Esophagus muscularis mucosa (tissue), 4 donors: ENCODE measurements at regions not wholly inside any gene's neighbourhood (a gene's known extent, or its start where the extent isn't known, plus 50 kb on each side); places are given as distances from the start of the nearest gene placed in this dataset.

Source experiments
- DNase-seq: peaks from one replicate; pipeline ENCODE4 v3.0.0-alpha.2; 2017; ENCODE audit errors: extremely low spot score
- H3K27ac ChIP-seq, 4 donors: fragments of 200-600 bp; sonication (generic); replicated peaks in 1 of 4; 1 replicate in 3 of 4; 2 replicates in 1 of 4; pipeline ENCODE4 v1.5.1; 2016 to 2019; ENCODE audit warnings: mild to moderate bottlenecking in 1 of 4
- H3K27me3 ChIP-seq, 4 donors: fragments of 200-600 bp; sonication (generic); one replicate each; pipeline versions ENCODE4 v1.5.1 to v1.6.0; 2016 to 2019
- H3K36me3 ChIP-seq, 4 donors: fragments of 200-600 bp; sonication (generic); one replicate each; pipeline ENCODE4 v1.5.1; 2016 to 2019
- H3K4me1 ChIP-seq, 4 donors: fragments of 200-600 bp; sonication (generic); one replicate each; pipeline ENCODE4 v1.5.1; 2016 to 2019
- H3K4me3 ChIP-seq, 4 donors: fragments of 200-600 bp; sonication (generic); 1 replicate in 2 of 4; 2 replicates in 2 of 4; pipeline ENCODE4 v1.5.1; 2016 to 2019; ENCODE audit warnings: mild to moderate bottlenecking in 4 of 4, moderate library complexity in 1 of 4
- H3K9me3 ChIP-seq, 4 donors: fragments of 200-600 bp; sonication (generic); 1 replicate in 3 of 4; 2 replicates in 1 of 4; pipeline ENCODE4 v1.5.1; 2016 to 2019
- EP300 ChIP-seq: sonication (generic); formaldehyde crosslinking; IDR thresholded peaks from one replicate; pipeline ENCODE4 v1.6.1; 2017; ENCODE audit warnings: antibody characterized with exemption
- POLR2A ChIP-seq: fragments of 450-650 bp; IDR thresholded peaks from one replicate; pipeline ENCODE4 v1.6.1; 2017; ENCODE audit warnings: antibody characterized with exemption, moderate library complexity, mild to moderate bottlenecking, low read depth
- POLR2AphosphoS5 ChIP-seq, 2 donors: sonication (generic); formaldehyde crosslinking; IDR thresholded peaks; one replicate each; pipeline ENCODE4 v1.6.1; 2017; ENCODE audit warnings: antibody characterized with exemption in 2 of 2
- WGBS: methylation state at CpG from one replicate; pipeline ENCODE4 v1.1.5; 2018; 5-methylcytosine and 5-hydroxymethylcytosine counted together
- intact Hi-C: fragments of 100-400 bp; cut with DNase I; formaldehyde crosslinking; loops from one replicate; pipeline ENCODE4 v1.15.1; 2023
- TF ChIP-seq, protein P1 (sequence below), 3 experiments: fragments of 200-600 bp in 2 of 3; fragments of 450-650 bp in 1 of 3; sonication (generic) in 2 of 3; IDR thresholded peaks; one replicate each; pipeline ENCODE4 v1.5.1; 2017 to 2019; ENCODE audit warnings: antibody characterized with exemption in 3 of 3, mild to moderate bottlenecking in 2 of 3, moderate library complexity in 1 of 3

DNA sequence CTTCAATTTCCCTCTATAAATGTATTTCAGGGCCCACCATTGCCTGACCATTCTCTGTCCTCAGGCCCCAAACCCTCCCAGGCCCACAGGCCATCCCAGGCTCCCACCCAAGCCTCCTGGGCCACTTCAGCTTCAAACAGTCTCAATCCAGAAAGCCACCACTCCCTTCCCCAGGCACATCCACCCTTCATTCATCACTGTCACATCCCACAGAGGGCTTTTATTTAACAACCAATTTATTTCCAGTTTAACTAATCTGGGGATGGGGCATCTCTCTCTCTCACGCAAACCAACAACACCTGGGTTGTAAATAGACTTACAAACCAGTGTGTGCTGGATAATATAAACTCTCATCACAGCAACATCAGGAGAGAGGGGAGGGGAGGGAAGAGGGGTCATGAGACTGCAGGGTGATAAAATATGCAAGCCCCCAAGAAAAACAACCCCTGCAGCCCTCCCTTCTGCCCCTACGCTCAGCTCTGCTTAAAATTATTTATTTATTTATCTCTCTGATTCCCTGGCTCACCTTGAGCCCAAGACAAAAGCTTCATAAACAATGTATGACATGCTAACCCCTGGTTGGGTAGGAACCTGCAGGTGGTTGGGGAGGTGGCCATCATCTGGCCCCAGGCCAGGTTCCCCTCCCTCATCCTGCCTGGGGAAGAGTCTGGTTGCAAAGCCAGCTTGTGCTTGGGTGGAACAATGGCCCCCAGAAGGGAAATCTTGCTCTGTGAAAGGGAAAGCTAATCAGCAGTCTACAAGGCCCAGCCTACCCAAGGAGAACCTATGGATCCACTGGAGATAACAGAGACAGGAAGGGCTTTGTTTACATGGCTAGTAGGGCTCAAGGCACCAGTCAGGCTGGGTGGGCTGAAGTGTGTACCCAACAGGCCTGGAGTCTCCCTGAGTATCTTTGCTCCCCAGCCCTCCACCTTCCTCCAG is 359.2 kb downstream of the BUD13 start:
- H3K27ac ChIP-seq: no peak overlapping the region
- TF ChIP-seq POLR2A (no peak), POLR2AphosphoS5 (IDR thresholded peaks at IDR 0.05) (no peak), EP300 (no peak)
- TF ChIP-seq, protein P1, sequence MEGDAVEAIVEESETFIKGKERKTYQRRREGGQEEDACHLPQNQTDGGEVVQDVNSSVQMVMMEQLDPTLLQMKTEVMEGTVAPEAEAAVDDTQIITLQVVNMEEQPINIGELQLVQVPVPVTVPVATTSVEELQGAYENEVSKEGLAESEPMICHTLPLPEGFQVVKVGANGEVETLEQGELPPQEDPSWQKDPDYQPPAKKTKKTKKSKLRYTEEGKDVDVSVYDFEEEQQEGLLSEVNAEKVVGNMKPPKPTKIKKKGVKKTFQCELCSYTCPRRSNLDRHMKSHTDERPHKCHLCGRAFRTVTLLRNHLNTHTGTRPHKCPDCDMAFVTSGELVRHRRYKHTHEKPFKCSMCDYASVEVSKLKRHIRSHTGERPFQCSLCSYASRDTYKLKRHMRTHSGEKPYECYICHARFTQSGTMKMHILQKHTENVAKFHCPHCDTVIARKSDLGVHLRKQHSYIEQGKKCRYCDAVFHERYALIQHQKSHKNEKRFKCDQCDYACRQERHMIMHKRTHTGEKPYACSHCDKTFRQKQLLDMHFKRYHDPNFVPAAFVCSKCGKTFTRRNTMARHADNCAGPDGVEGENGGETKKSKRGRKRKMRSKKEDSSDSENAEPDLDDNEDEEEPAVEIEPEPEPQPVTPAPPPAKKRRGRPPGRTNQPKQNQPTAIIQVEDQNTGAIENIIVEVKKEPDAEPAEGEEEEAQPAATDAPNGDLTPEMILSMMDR (IDR thresholded peaks at IDR 0.05): no peak
- no peaks in the 10 kb centered on the region for H3K27me3 ChIP-seq
- H3K9me3 ChIP-seq: no peaks in the 10 kb centered on the region
- peaks cover 0 to 22% (median 20%) of the 10 kb centered on the region in 4 donors for H3K4me1 ChIP-seq
- H3K4me3 ChIP-seq: no peak overlapping the region
- no peaks in the 10 kb centered on the region for H3K36me3 ChIP-seq
- intact Hi-C loops: no loop called here
- DNase-seq: no peak
- 93% methylated on average over 2 of the region's 2 CpGs for WGBS

DNA sequence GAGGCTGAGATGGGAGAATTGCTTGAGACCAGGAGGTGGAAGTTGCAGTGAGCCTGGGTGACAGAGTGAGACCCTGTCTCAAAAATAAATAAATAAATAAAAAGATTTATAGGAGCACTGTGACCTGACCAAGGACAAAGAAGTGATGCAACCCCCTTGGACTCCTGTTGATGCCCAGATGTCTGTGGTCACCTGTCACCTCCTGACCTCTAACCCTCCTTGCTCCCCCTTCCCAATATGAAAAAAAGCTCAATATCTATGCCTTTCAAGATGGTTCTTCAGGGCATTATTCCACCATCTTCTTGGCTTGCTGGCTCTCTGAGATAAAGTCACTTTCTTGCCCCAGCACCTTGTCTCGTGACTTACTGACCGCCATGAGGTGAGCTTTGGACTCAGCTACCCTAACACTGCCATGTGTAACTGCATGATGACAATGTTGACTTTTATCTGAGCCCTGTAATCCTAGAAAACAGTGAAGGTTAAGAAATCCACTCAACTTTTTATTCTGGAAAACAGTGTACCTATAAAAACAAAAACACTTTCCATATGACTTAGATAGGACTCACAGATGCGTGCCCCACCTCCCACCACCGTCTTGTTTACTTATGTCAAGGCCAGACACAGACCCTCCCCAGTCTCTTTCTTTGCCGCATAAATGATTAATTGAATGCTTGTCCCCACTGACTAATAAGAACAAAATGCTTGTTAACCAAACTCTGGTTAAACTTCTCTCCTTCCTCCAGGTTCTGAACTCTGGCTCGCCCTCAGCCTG is 360.5 kb downstream of the BUD13 start:
- H3K4me1 ChIP-seq: peaks cover 0 to 22% (median 20%) of the 10 kb centered on the region in 4 donors
- TF ChIP-seq POLR2A: no peak
- no peak for TF ChIP-seq EP300
- TF ChIP-seq, protein P1 (IDR thresholded peaks at IDR 0.05): no peak
- no peak for TF ChIP-seq POLR2AphosphoS5 (IDR thresholded peaks at IDR 0.05)
- no peak for DNase-seq
- H3K27me3 ChIP-seq: no peaks in the 10 kb centered on the region
- H3K27ac ChIP-seq: no peak overlapping the region
- H3K4me3 ChIP-seq: no peak overlapping the region
- no peaks in the 10 kb centered on the region for H3K36me3 ChIP-seq
- H3K9me3 ChIP-seq: no peaks in the 10 kb centered on the region
- WGBS: 79% methylated on average over 6 of the region's 6 CpGs
- intact Hi-C loops: no loop called here

DNA sequence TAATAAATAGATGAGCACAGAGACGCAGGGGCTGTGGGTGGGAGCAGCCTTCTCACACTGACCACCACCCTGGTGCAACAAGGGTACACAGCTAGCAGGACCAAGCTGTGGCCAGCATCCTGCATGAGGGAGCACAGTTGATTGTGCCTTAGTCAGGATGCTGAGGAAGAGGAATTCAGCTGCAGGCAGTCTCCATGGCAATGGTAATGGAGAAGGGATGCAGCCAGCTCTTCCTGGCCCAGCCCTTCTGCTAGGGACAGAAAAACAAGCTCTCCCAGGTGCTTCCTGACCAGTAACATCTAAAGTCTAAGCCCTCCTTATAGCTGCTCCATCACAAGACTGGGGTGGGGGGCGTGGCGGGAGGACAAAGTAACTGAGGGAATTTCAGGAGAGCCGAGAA is 363.5 kb downstream of the BUD13 start:
- intact Hi-C loops: no loop called here
- no peaks in the 10 kb centered on the region for H3K9me3 ChIP-seq
- 48% methylated on average over 4 of the region's 4 CpGs for WGBS
- H3K36me3 ChIP-seq: no peaks in the 10 kb centered on the region
- TF ChIP-seq POLR2AphosphoS5 (IDR thresholded peaks at IDR 0.05): no peak
- TF ChIP-seq POLR2A: no peak
- no peak for TF ChIP-seq EP300
- TF ChIP-seq, protein P1 (IDR thresholded peaks at IDR 0.05): no peak
- peaks cover 0 to 9% (median 9%) of the 10 kb centered on the region in 4 donors for H3K4me1 ChIP-seq
- no peaks in the 10 kb centered on the region for H3K27me3 ChIP-seq
- no peak overlapping the region for H3K27ac ChIP-seq
- DNase-seq: no peak
- H3K4me3 ChIP-seq: no peak overlapping the region

DNA sequence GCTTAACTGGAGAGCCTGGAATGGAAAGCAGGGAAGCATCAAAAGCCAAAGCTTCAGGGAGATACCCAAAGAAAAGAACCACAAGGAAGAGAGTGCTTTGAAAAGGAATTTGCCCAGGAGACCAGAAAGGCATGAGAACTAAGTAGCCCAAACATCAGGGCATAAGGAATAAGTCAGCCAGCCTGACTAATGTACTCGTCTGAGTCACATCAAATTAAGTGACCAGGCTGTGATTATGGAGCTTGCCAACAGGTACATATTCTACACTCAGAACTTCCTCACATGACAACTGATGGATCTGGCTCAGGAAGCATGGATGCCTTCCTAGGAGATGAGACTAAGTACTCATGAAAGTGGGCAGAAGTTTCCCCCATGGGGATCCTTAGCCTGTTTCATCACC is 366.7 kb downstream of the BUD13 start:
- Histone ChIP-seq H3K27ac (no peak overlapping the region), H3K4me3 (no peak overlapping the region), H3K9me3 (no peaks in the 10 kb centered on the region), H3K36me3 (no peaks in the 10 kb centered on the region), H3K27me3 (no peaks in the 10 kb centered on the region), H3K4me1 (no peaks in the 10 kb centered on the region)
- intact Hi-C loops: no loop called here
- TF ChIP-seq POLR2AphosphoS5 (IDR thresholded peaks at IDR 0.05): no peak
- no peak for TF ChIP-seq POLR2A
- TF ChIP-seq EP300: no peak
- TF ChIP-seq, protein P1 (IDR thresholded peaks at IDR 0.05): no peak
- no peak for DNase-seq
- WGBS: 75% methylated on average over 1 of the region's 1 CpG
